ENCODE measurements at regions not wholly inside any gene's neighbourhood (a gene's known extent, or its start where the extent isn't known, plus 50 kb on each side); places are given as distances from the start of the nearest gene placed in this dataset.

GRCh38 chr14:58752771-58753201 is 115.0 kb downstream of the DACT1 start:
- H2AFZ ChIP-seq (ENCODE audit: low read length) = no peak overlapping the region
- H3K36me3 ChIP-seq (ENCODE audit: insufficient read depth, low read length) = no peaks in the 10 kb centered on the region
- no peaks in the 10 kb centered on the region for H3K9me3 ChIP-seq (ENCODE audit: low read length)
- no peaks in the 10 kb centered on the region for H3K4me1 ChIP-seq (ENCODE audit: insufficient read depth, low read length, severe bottlenecking)
- no peak overlapping the region for H3K4me3 ChIP-seq (ENCODE audit: low read depth, low read length, poor library complexity, severe bottlenecking)
- H3F3A ChIP-seq (ENCODE audit: insufficient read depth, low read length) = no peaks in the 10 kb centered on the region
- H3K4me2 ChIP-seq (ENCODE audit: low read length) = no peak overlapping the region
- H3K27ac ChIP-seq (ENCODE audit: low read depth, low read length, poor library complexity, severe bottlenecking) = no peak overlapping the region
- H4K20me1 ChIP-seq (ENCODE audit: insufficient read depth, low read length) = no peaks in the 10 kb centered on the region
- TF ChIP-seq EZH2 (IDR thresholded peaks at IDR 0.05; ENCODE audit: borderline replicate concordance, low read length) (no peak), CTCF (IDR thresholded peaks at IDR 0.05; ENCODE audit: low read length) (no peak)
- no peaks in the 10 kb centered on the region for H3K79me2 ChIP-seq (ENCODE audit: insufficient read depth, low read length)
- H3K9ac ChIP-seq (ENCODE audit: low read length) = no peak overlapping the region
- no peaks in the 10 kb centered on the region; the same call in 1 of the 2 replicates for H3K27me3 ChIP-seq (ENCODE audit: insufficient read depth, low read length)
- no peaks in the 10 kb centered on the region for H3K9me2 ChIP-seq (ENCODE audit: low read depth, low read length)

GRCh38 chr14:58755031-58755925 is 117.5 kb downstream of the DACT1 start:
- H3K9me3 ChIP-seq (ENCODE audit: low read length) = no peaks in the 10 kb centered on the region
- no peaks in the 10 kb centered on the region; the same call in 1 of the 2 replicates for H3K27me3 ChIP-seq (ENCODE audit: insufficient read depth, low read length)
- H4K20me1 ChIP-seq (ENCODE audit: insufficient read depth, low read length) = no peaks in the 10 kb centered on the region
- H3K9ac ChIP-seq (ENCODE audit: low read length) = no peak overlapping the region
- no peaks in the 10 kb centered on the region for H3F3A ChIP-seq (ENCODE audit: insufficient read depth, low read length)
- TF ChIP-seq CTCF (IDR thresholded peaks at IDR 0.05; ENCODE audit: low read length) = no peak
- no peaks in the 10 kb centered on the region for H3K79me2 ChIP-seq (ENCODE audit: insufficient read depth, low read length)
- H3K4me3 ChIP-seq (ENCODE audit: low read depth, low read length, poor library complexity, severe bottlenecking) = no peak overlapping the region
- H3K4me1 ChIP-seq (ENCODE audit: insufficient read depth, low read length, severe bottlenecking) = no peaks in the 10 kb centered on the region
- H3K4me2 ChIP-seq (ENCODE audit: low read length) = no peak overlapping the region
- no peaks in the 10 kb centered on the region for H3K36me3 ChIP-seq (ENCODE audit: insufficient read depth, low read length)
- no peaks in the 10 kb centered on the region for H3K9me2 ChIP-seq (ENCODE audit: low read depth, low read length)
- no peak overlapping the region for H2AFZ ChIP-seq (ENCODE audit: low read length)
- H3K27ac ChIP-seq (ENCODE audit: low read depth, low read length, poor library complexity, severe bottlenecking) = no peak overlapping the region

GRCh38 chr14:58760121-58760520 is 122.4 kb downstream of the DACT1 start:
- H3K9me2 ChIP-seq (ENCODE audit: low read depth, low read length) = no peaks in the 10 kb centered on the region
- no peaks in the 10 kb centered on the region for H3K27me3 ChIP-seq (ENCODE audit: insufficient read depth, low read length)
- H3K4me2 ChIP-seq (ENCODE audit: low read length) = no peak overlapping the region
- no peaks in the 10 kb centered on the region for H3F3A ChIP-seq (ENCODE audit: insufficient read depth, low read length)
- TF ChIP-seq EZH2 (IDR thresholded peaks at IDR 0.05; ENCODE audit: borderline replicate concordance, low read length) (no peak), CTCF (IDR thresholded peaks at IDR 0.05; ENCODE audit: low read length) (no peak)
- H3K79me2 ChIP-seq (ENCODE audit: insufficient read depth, low read length) = no peaks in the 10 kb centered on the region
- no peak overlapping the region for H3K9ac ChIP-seq (ENCODE audit: low read length)
- no peak overlapping the region for H3K27ac ChIP-seq (ENCODE audit: low read depth, low read length, poor library complexity, severe bottlenecking)
- H2AFZ ChIP-seq (ENCODE audit: low read length) = no peak overlapping the region
- no peaks in the 10 kb centered on the region for H3K4me1 ChIP-seq (ENCODE audit: insufficient read depth, low read length, severe bottlenecking)
- H3K36me3 ChIP-seq (ENCODE audit: insufficient read depth, low read length) = no peaks in the 10 kb centered on the region
- H4K20me1 ChIP-seq (ENCODE audit: insufficient read depth, low read length) = no peaks in the 10 kb centered on the region
- no peaks in the 10 kb centered on the region for H3K9me3 ChIP-seq (ENCODE audit: low read length)
- no peak overlapping the region for H3K4me3 ChIP-seq (ENCODE audit: low read depth, low read length, poor library complexity, severe bottlenecking)

All from OCI-LY1 (cell line).